Suppressor macrophage treated with lipopolysaccharide for 4 hours (primary cell): ENCODE measurements at regions not wholly inside any gene's neighbourhood (a gene's known extent, or its start where the extent isn't known, plus 50 kb on each side); places are given as distances from the start of the nearest gene placed in this dataset.

Experiments
- DNase-seq: peaks from one replicate; pipeline ENCODE4 v3.0.0-alpha.2; 2020

GRCh38 chr10:113326160-113327111, 226.4 kb upstream of the HABP2 start:
- DNase-seq: peak; percentile 88

- peak; percentile 52 for DNase-seq
Observed at GRCh38 chr10:113329121-113329596, 223.7 kb upstream of the HABP2 start.

- no peak for DNase-seq
Observed at GRCh38 chr10:113331961-113332360, 220.9 kb upstream of the HABP2 start.

- no peak for DNase-seq
Observed at GRCh38 chr10:113333313-113333712, 219.5 kb upstream of the HABP2 start.

- no peak for DNase-seq
Observed at GRCh38 chr10:113335592-113335991, 217.3 kb upstream of the HABP2 start.

GRCh38 chr10:113336549-113337130, 216.2 kb upstream of the HABP2 start:
- DNase-seq: no peak

- no peak for DNase-seq
Observed at GRCh38 chr10:113337142-113337541, 215.7 kb upstream of the HABP2 start.

GRCh38 chr10:113339121-113339520, 213.7 kb upstream of the HABP2 start:
- DNase-seq: no peak

GRCh38 chr10:113340282-113340681, 212.6 kb upstream of the HABP2 start:
- no peak for DNase-seq

GRCh38 chr10:113341138-113341537, 211.7 kb upstream of the HABP2 start:
- DNase-seq: no peak

GRCh38 chr10:113345826-113346624, 206.8 kb upstream of the HABP2 start:
- no peak for DNase-seq

- DNase-seq: no peak
Observed at GRCh38 chr10:113347508-113347907, 205.3 kb upstream of the HABP2 start.

- no peak for DNase-seq
Observed at GRCh38 chr10:113348694-113349093, 204.2 kb upstream of the HABP2 start.

GRCh38 chr10:113350311-113351040, 202.4 kb upstream of the HABP2 start:
- no peak for DNase-seq

- no peak for DNase-seq
Observed at GRCh38 chr10:113354711-113355110, 198.1 kb upstream of the HABP2 start.

GRCh38 chr10:113356794-113357680, 195.8 kb upstream of the HABP2 start:
- peak; percentile 30 for DNase-seq

- DNase-seq: no peak
Observed at GRCh38 chr10:113357681-113358300, 195.1 kb upstream of the HABP2 start.

GRCh38 chr10:113359655-113360054, 193.2 kb upstream of the HABP2 start:
- DNase-seq: peak; percentile 32

- DNase-seq: no peak
Observed at GRCh38 chr10:113360870-113361269, 192.0 kb upstream of the HABP2 start.

GRCh38 chr10:113362645-113363091, 190.2 kb upstream of the HABP2 start:
- peak; percentile 26 for DNase-seq

GRCh38 chr10:113364227-113364626, 188.6 kb upstream of the HABP2 start:
- DNase-seq: no peak
